GM12875 (cell line): ENCODE measurements at regions not wholly inside any gene's neighbourhood (a gene's known extent, or its start where the extent isn't known, plus 50 kb on each side); places are given as distances from the start of the nearest gene placed in this dataset.

Experiments
- H3K4me3 ChIP-seq: one replicate; pipeline ENCODE4 v1.5.1; 2011; ENCODE audit warnings: low read depth, low read length, control low read depth
- TF ChIP-seq, protein P1 (sequence below): IDR thresholded peaks from 2 replicates; pipeline ENCODE4 v1.5.1; 2011; ENCODE audit warnings: low read depth, mild to moderate bottlenecking, control low read depth, inconsistent platforms, low read length, moderate library complexity, borderline replicate concordance; ENCODE audit not compliant: insufficient read depth

DNA sequence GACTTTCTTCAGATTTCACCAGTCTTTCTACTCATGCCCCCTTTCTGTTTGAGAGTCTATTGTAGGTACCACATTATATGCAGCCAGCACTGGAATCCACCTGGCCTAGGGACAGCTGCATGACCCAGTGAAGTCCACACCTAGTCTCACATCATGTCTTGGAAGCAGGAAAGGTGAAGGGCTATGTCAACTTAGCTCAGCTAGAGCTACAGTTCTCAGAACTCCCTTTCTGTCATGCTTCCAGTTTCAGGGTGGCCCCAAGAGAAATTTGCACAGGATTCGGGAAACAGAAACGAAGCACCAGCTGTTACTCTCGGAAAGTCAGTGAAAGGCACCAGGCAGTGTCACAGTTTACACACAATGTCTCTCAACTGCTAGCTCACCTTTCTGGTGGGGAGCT is 51.6 kb upstream of the NLRP1 start:
- no peak overlapping the region for H3K4me3 ChIP-seq
- TF ChIP-seq, protein P1, sequence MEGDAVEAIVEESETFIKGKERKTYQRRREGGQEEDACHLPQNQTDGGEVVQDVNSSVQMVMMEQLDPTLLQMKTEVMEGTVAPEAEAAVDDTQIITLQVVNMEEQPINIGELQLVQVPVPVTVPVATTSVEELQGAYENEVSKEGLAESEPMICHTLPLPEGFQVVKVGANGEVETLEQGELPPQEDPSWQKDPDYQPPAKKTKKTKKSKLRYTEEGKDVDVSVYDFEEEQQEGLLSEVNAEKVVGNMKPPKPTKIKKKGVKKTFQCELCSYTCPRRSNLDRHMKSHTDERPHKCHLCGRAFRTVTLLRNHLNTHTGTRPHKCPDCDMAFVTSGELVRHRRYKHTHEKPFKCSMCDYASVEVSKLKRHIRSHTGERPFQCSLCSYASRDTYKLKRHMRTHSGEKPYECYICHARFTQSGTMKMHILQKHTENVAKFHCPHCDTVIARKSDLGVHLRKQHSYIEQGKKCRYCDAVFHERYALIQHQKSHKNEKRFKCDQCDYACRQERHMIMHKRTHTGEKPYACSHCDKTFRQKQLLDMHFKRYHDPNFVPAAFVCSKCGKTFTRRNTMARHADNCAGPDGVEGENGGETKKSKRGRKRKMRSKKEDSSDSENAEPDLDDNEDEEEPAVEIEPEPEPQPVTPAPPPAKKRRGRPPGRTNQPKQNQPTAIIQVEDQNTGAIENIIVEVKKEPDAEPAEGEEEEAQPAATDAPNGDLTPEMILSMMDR, result no peak

DNA sequence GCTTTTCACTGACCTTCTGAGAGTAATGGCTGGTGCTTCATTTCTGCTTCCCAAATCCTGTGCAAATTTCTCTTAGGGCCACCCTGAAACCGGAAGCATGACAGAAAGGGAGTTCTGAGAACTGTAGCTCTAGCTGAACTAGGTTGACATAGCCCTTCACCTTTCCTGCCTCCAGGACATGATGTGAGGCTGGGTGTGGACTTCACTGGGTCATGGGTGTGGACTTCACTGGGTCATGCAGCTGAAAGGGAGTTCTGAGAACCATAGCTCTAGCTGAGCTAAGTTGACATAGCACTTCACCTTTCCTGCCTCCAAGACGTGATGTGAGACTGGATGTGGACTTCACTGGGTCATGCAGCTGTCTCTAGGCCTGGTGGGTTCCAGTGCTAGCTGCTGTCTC is 54.3 kb upstream of the NLRP1 start:
- TF ChIP-seq, protein P1, result no peak
- no peak overlapping the region for H3K4me3 ChIP-seq

DNA sequence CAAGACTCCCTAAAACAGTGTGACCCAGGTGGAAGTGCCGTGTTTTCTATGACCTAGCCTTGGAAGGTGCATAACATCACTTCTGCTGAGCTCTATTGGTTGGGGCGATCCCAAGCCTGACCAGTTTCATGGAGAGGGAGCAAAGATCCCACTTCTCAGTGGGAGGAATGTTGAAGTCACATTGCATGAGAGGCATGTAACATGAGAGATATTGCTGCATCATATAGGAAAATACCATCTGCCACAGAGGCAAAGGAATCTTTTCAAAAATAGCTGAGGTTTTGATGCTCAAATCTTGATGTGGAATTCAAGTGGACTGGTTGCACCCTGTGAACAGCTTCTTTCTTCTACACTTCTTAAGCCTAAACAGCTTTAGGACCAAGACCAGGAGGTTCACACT is 56.4 kb upstream of the NLRP1 start:
- TF ChIP-seq, protein P1, result no peak
- no peak overlapping the region for H3K4me3 ChIP-seq

DNA sequence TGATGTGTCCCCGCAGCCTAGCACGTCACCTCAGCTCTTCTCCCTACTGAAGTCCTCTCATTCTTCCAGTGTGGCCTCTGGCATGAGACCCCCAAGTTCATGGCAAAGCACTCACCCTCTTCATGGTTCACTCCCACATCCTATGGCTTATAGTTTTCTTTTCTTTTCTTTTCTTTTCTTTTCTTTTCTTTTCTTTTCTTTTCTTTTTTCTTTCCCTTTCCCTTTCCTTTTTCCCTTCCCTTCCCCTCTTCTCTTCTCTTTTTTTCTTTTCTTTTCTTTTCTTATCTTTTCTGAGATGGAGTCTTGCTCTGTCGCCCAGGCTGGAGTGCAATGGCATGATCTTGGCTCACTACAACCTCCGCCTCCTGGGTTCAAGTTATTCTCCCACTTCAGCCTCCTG is 58.4 kb upstream of the NLRP1 start:
- TF ChIP-seq, protein P1, result no peak
- H3K4me3 ChIP-seq, result no peak overlapping the region

DNA sequence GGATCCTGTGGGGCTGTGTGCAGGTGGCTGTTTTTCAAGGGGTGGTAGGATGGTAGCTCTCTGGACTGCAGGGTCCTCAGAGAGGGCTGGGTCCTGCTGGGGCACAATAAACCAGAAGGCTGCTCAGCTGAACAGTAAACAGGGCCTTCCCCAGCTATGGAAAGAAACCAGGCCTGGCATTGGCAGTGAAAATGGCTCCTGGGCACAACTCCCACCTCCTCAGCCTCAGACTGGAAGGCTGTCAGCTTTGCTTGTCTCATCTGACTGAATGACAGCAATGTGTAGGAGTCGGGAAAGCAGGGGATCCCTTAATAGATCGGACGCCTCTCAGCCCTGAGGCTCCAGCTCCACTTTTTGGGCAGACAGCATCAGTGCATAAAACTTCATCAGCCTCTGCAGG is 59.8 kb upstream of the NLRP1 start:
- TF ChIP-seq, protein P1, result no peak
- H3K4me3 ChIP-seq, result no peak overlapping the region

DNA sequence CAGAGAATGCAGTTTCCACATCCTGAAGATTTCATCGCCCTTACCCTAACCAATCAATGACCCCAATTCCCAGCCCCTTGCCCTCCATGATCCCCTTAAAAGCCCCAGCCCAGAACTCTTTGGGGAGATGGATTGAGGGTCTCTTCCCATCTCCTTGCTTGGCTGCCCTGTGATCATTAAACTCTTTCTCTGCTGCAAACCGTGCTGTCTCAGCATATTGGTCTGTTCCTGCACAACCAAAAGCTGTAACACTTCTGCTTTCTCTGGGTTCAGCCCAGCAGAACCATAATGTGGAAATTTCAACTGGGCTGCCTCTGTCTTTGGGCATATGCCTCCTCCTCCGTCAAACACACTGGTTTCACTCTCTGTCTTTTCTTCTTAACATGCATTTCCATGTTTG is 67.0 kb upstream of the NLRP1 start:
- TF ChIP-seq, protein P1, result no peak
- no peak overlapping the region for H3K4me3 ChIP-seq

DNA sequence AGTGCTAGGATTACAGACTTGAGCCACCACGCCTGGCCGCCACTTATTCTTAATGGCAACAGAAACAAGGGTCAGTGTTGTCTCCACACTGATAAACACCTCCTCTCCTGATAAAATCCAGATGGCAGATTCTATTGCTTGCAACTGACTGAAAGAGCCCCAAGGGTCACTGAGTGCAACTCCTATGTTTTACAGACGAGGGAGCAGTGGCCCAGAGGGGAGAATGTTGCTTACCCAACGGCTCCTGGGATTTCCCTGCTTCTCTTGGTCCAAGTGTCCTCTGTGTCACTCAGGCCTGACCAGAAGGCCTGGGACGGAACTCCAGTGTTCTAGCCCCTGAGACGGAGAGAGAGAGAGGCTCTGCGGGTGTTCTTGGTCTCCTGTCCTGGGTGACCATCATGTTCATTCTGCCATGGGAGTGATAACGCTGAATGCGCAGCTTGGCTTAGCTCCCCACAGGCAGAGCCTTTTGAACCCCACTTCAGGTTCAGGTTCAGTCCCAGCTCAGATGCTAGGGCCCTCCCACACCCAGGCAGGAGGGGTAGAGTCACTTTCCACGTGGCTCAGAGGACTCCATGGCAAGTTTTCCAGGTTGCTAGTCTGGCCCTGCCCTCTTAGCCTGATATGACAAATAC is 77.3 kb upstream of the NLRP1 start:
- TF ChIP-seq, protein P1, result no peak

More for the DNA sequence above, 77.3 kb upstream of the NLRP1 start:
- no peak overlapping the region for H3K4me3 ChIP-seq
